SIG-M5 (cell line): ENCODE measurements at regions not wholly inside any gene's neighbourhood (a gene's known extent, or its start where the extent isn't known, plus 50 kb on each side); places are given as distances from the start of the nearest gene placed in this dataset.

Source experiments
- DNase-seq: peaks from one replicate; lab custom pipeline; 2025; lab: John Stamatoyannopoulos, UW

GRCh38 chr20:50273601-50274491 is 83.2 kb downstream of the CEBPB start:
- DNase-seq, result no peak

- no peak for DNase-seq
Observed at GRCh38 chr20:50274570-50275430, 84.2 kb downstream of the CEBPB start.

DNA sequence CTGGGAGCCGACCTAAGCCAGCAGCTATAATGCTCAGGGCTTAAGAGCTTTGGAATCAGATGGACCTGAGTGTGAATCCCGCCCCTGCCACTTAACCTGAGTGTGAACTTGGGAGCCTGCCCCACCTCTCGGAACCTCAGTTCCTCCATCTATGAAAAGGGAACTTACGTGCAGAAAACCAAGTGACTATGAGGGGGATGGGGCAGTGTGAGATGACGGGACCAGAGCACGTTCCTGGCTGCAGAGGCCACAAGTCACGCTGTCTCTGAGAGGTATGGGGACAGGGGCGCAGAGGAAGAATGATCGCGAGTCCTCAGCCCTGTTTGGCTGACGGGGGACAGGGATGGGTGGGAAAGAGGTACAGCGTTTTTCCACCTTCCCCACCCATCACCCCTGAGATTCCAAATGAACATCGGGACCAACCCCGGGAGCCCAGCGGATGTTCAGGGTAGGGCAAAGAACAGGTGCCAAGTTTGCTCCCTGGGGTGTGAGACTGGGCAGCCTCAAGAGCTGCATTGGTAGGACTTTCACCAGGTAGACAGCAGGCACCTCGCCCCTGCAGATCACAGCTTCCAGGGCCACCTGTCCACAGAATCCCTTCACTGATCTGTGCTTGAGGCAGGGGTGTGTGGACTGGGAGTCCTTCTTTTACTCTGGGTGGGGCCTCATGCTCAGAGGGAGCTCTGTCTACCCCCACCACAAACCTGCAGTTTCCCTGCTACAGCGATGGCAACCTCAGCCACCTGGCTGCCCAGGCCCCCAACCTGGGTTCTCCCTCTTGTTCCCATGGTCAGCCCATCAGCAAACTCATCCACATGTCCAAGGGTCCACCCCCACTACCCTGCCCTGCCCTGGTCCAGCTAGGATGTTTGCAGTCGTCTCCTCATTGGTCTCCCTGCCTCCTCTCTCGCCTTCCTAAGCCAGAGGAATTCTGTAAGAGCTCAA is 85.8 kb downstream of the CEBPB start:
- DNase-seq, result peak; percentile 42

GRCh38 chr20:50277064-50277415 is 86.4 kb downstream of the CEBPB start:
- DNase-seq, result no peak

DNA sequence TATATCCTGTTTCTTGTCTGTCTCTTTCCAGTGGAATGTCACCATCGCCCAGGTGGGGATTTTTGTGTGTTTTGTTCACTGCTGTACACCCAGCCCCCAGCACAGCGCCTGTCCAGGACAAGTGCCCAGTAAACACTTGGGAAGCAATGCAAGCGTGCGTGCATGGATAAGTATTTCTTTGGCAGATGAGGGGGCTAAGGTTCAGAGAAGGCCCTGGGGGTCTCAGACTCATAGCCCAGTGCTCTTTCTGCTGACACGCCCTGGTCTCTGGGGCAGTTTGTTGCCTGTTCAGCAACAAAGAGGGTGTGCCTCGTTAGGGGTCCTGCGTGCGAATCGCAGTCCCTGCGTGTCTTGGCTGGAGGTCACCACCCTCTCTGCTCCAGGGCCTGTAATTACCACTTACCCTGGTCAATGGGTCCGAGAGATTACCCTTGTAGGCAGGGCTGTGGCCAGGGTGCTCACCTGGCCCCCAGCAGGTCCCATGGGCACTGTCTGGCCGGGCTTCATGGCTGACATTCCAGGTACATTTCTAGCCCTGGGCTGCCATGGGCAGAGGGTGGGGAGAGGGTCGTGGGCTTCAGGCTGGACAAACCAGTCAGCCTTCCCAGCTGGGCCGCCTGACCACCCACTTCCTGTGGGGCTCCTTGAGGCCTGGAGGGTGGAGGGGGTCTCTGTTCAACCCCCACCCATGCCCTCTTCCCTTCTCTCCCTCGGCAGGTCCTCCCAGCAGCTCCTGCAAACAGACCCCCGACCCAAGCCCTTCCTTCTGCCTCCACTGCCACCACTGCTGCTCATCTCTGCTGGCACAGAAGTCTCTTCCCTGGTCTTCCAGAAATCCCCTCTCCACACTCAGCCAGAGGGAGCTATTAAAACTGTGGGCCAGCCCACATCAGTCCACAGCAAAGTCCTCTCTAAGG is 87.1 kb downstream of the CEBPB start:
- DNase-seq, result no peak

DNA sequence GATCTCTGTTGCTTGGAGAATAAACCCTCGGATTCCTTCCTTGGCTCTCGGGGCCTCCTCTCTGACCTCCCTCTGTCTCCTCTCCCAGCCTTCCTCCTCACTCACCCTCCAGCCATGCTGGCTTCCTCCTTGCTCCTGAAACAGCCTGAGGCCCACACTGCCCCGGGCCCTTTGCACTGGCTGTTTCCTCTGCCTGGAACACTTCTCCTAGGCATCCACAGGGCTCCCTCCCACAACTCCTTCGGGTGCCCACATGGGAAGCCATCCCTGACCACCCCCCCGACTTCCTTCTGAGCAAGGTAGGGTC is 87.7 kb downstream of the CEBPB start:
- DNase-seq, result no peak

GRCh38 chr20:50278684-50279531 is 88.3 kb downstream of the CEBPB start:
- no peak for DNase-seq

GRCh38 chr20:50279988-50280850 is 89.6 kb downstream of the CEBPB start:
- DNase-seq, result no peak

DNA sequence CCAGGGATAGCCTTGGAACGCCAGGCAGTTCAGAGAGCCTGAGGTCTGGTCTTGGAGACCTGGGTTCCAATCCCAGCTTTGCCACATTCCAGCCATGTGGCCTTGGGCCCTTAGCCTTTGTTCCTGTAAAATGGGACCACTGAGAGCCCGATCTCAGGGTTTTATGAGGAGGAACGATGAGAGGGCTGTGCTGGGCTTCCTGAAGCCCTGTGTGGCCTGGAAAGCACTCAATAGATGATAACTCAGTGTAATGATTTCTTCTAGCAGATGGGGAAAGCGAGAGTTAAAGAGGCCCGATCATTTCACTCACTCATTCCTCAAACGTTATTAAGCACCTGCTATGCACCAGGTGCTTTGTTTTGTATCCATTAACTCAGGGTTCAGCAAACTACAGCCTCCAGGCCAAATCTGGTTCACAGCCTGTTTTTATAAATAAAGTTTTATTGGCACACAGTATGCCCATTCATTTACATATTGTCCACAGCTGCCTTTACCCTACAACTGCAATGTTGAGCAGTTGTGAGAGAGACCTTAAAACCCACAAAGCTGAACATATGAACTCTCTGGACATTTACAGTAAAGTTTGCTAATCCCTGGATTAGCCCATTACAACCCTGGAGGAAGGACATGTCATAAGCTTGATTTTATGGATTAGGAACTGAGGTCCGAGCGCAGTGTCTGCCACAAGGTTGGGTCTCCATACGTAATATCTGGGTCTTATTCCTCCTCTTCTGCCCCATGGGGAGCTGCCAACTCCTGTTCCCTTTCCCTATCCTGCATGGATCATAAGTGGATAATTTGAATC is 90.4 kb downstream of the CEBPB start:
- no peak for DNase-seq

DNA sequence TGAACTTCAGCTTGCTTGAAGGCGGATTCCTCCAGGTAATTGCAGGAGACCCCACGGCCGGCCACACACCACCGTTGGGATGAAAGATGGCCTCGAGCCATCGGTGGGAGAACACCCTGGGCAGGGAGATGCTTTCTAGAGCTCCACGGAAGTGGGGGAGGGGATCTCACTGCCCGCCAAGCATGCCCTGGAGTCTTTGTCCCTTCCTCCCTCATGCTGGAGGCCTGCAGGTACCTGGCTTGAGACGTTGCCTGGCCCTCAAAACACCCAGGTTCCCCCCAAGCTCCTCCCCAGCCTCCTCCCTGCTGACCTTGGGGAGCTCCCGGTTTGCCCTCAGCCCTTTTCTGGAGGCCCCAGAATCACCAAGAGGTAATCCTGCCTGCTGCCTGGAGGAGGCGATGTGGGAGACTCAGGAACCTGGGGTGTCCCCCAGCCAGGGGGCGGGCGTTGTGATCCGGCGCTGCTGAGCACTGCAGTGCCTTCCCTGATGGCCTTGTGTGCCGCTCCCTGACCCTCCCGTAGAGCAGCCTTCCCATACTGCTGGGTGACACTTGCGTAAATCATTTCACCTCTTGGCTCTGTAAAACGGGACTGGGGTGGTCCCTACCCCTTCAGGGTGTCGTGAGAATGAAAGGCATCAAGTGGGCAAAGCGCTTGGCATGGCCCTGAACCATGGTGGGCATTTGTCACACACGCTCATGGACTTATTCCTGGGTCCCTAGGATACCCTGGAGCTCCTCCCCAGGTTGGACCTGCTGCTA is 91.4 kb downstream of the CEBPB start:
- DNase-seq, result no peak

DNA sequence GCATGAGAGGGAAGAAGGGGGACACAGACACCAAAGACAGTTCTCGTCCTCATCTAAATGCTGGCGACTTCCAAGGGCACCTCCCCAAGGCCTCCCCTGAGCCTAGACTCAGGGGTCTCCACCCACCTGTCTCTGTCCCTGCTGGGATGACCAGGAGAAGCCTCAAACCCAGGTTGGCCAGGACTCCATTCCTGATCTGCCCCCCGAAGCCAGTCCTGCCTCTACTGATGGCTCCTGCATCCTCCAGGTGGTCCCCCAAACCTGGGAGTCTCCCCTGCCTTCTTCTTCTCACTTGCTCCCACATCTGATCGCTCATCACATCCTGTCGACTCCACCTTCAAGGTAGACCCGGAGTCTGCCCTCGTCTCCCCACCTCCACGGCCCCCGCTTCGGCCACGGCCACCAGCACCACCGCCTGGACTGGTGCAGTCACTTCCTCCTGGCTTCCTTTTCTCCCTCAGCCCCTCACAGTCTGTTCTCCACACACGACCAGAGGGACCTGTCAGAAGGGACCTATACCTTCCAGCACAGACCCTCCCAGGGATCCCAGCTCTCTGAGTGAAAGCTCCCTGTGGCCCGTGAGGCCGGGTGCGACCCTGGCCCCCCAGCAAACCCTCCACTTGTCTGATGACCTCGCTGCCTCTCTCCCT is 92.1 kb downstream of the CEBPB start:
- no peak for DNase-seq

GRCh38 chr20:50283370-50283769 is 92.7 kb downstream of the CEBPB start:
- no peak for DNase-seq

- DNase-seq, result no peak
Observed at GRCh38 chr20:50283922-50284810, 93.5 kb downstream of the CEBPB start.

GRCh38 chr20:50284811-50285375 is 94.3 kb downstream of the CEBPB start:
- no peak for DNase-seq

GRCh38 chr20:50285376-50286173 is 94.9 kb downstream of the CEBPB start:
- no peak for DNase-seq
